ENCODE measurements at regions not wholly inside any gene's neighbourhood (a gene's known extent, or its start where the extent isn't known, plus 50 kb on each side); places are given as distances from the start of the nearest gene placed in this dataset.

- H3K9ac ChIP-seq (ENCODE audit: insufficient read depth, low read length), result no peak overlapping the region
- no peaks in the 10 kb centered on the region for H3K79me2 ChIP-seq (ENCODE audit: control insufficient read depth, insufficient read depth, low read length)
- no peaks in the 10 kb centered on the region for H3K27me3 ChIP-seq (ENCODE audit: control insufficient read depth, insufficient read depth, low read length)
- no peaks in the 10 kb centered on the region for H3K9me3 ChIP-seq (ENCODE audit: control insufficient read depth, insufficient read depth, low read depth, low read length)
- H2AFZ ChIP-seq (ENCODE audit: low read length), result no peak overlapping the region
- H3K27ac ChIP-seq (ENCODE audit: insufficient read depth, low read length), result no peak overlapping the region
- peak; percentile 70 to 97 for DNase-seq (ENCODE audit: low read depth in 2 of 2)
- H4K20me1 ChIP-seq (ENCODE audit: control insufficient read depth, extremely low read depth, insufficient read depth, low read length), result no peaks in the 10 kb centered on the region
- no peaks in the 10 kb centered on the region for H3K4me1 ChIP-seq (ENCODE audit: control insufficient read depth, extremely low read depth, insufficient read depth, low read length)
- H3K4me2 ChIP-seq (ENCODE audit: extremely low read depth, insufficient read depth, low read length), result no peak overlapping the region
- H3K4me3 ChIP-seq (replicated peaks in 1 of 4; ENCODE audit: control extremely low read depth in 1 of 4, insufficient read depth in 1 of 4, low read depth in 3 of 4, low read length in 4 of 4), result no peak overlapping the region
- no peak for TF ChIP-seq EZH2 (IDR thresholded peaks at IDR 0.05; ENCODE audit: low read length, missing control alignments)
- TF ChIP-seq, protein P1, sequence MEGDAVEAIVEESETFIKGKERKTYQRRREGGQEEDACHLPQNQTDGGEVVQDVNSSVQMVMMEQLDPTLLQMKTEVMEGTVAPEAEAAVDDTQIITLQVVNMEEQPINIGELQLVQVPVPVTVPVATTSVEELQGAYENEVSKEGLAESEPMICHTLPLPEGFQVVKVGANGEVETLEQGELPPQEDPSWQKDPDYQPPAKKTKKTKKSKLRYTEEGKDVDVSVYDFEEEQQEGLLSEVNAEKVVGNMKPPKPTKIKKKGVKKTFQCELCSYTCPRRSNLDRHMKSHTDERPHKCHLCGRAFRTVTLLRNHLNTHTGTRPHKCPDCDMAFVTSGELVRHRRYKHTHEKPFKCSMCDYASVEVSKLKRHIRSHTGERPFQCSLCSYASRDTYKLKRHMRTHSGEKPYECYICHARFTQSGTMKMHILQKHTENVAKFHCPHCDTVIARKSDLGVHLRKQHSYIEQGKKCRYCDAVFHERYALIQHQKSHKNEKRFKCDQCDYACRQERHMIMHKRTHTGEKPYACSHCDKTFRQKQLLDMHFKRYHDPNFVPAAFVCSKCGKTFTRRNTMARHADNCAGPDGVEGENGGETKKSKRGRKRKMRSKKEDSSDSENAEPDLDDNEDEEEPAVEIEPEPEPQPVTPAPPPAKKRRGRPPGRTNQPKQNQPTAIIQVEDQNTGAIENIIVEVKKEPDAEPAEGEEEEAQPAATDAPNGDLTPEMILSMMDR (conservative IDR thresholded peaks at IDR 0.05 in 1 of 2, IDR thresholded peaks at IDR 0.05 in 1 of 2; ENCODE audit: low read depth in 1 of 2, low read length in 2 of 2), result no peak
- H3K36me3 ChIP-seq (ENCODE audit: control insufficient read depth, insufficient read depth, low read length), result no peaks in the 10 kb centered on the region
Observed at GRCh38 chr5:174355208-174355612, 309.7 kb downstream of the NSG2 start.

GRCh38 chr5:174355995-174356394, 310.5 kb downstream of the NSG2 start:
- Histone ChIP-seq H3K4me1 (ENCODE audit: control insufficient read depth, extremely low read depth, insufficient read depth, low read length) (no peaks in the 10 kb centered on the region), H2AFZ (ENCODE audit: low read length) (no peak overlapping the region), H3K9me3 (ENCODE audit: control insufficient read depth, insufficient read depth, low read depth, low read length) (no peaks in the 10 kb centered on the region), H3K4me2 (ENCODE audit: extremely low read depth, insufficient read depth, low read length) (no peak overlapping the region), H3K4me3 (replicated peaks in 1 of 4; ENCODE audit: control extremely low read depth in 1 of 4, insufficient read depth in 1 of 4, low read depth in 3 of 4, low read length in 4 of 4) (no peak overlapping the region), H3K36me3 (ENCODE audit: control insufficient read depth, insufficient read depth, low read length) (no peaks in the 10 kb centered on the region), H4K20me1 (ENCODE audit: control insufficient read depth, extremely low read depth, insufficient read depth, low read length) (no peaks in the 10 kb centered on the region), H3K27ac (ENCODE audit: insufficient read depth, low read length) (no peak overlapping the region), H3K27me3 (ENCODE audit: control insufficient read depth, insufficient read depth, low read length) (no peaks in the 10 kb centered on the region), H3K79me2 (ENCODE audit: control insufficient read depth, insufficient read depth, low read length) (no peaks in the 10 kb centered on the region), H3K9ac (ENCODE audit: insufficient read depth, low read length) (no peak overlapping the region)
- TF ChIP-seq EZH2 (IDR thresholded peaks at IDR 0.05; ENCODE audit: low read length, missing control alignments), result no peak
- TF ChIP-seq, protein P1 (conservative IDR thresholded peaks at IDR 0.05 in 1 of 2, IDR thresholded peaks at IDR 0.05 in 1 of 2; ENCODE audit: low read depth in 1 of 2, low read length in 2 of 2), result no peak
- peak in 1 of 2 donors; percentile 50 for DNase-seq (ENCODE audit: low read depth in 2 of 2)

- Histone ChIP-seq H3K9ac (ENCODE audit: insufficient read depth, low read length) (no peak overlapping the region), H4K20me1 (ENCODE audit: control insufficient read depth, extremely low read depth, insufficient read depth, low read length) (no peaks in the 10 kb centered on the region), H3K27me3 (ENCODE audit: control insufficient read depth, insufficient read depth, low read length) (no peaks in the 10 kb centered on the region), H3K4me1 (ENCODE audit: control insufficient read depth, extremely low read depth, insufficient read depth, low read length) (no peaks in the 10 kb centered on the region), H2AFZ (ENCODE audit: low read length) (no peak overlapping the region), H3K27ac (ENCODE audit: insufficient read depth, low read length) (no peak overlapping the region), H3K4me3 (replicated peaks in 1 of 4; ENCODE audit: control extremely low read depth in 1 of 4, insufficient read depth in 1 of 4, low read depth in 3 of 4, low read length in 4 of 4) (no peak overlapping the region), H3K4me2 (ENCODE audit: extremely low read depth, insufficient read depth, low read length) (no peak overlapping the region), H3K36me3 (ENCODE audit: control insufficient read depth, insufficient read depth, low read length) (no peaks in the 10 kb centered on the region), H3K9me3 (ENCODE audit: control insufficient read depth, insufficient read depth, low read depth, low read length) (no peaks in the 10 kb centered on the region), H3K79me2 (ENCODE audit: control insufficient read depth, insufficient read depth, low read length) (no peaks in the 10 kb centered on the region)
- TF ChIP-seq EZH2 (IDR thresholded peaks at IDR 0.05; ENCODE audit: low read length, missing control alignments), result no peak
- TF ChIP-seq, protein P1 (conservative IDR thresholded peaks at IDR 0.05 in 1 of 2, IDR thresholded peaks at IDR 0.05 in 1 of 2; ENCODE audit: low read depth in 1 of 2, low read length in 2 of 2), result no peak
- DNase-seq (ENCODE audit: low read depth in 2 of 2), result no peak
Observed at GRCh38 chr5:174356536-174356935, 311.0 kb downstream of the NSG2 start.
